GM13977 (cell line): ENCODE measurements at regions not wholly inside any gene's neighbourhood (a gene's known extent, or its start where the extent isn't known, plus 50 kb on each side); places are given as distances from the start of the nearest gene placed in this dataset.

Source experiments
- DNase-seq: peaks from one replicate; pipeline ENCODE4 v3.0.0; 2012; ENCODE audit warnings: low spot score
- in situ Hi-C: fragments of 300-500 bp; cut with MboI; formaldehyde crosslinking; loops from one replicate; pipeline ENCODE4 v1.12.0; 2022; ENCODE audit warnings: low sequenced_read_pairs, low pct_unique_long_range_greater_than_20kb, mixed read lengths, inconsistent platforms; ENCODE audit not compliant: unreplicated experiment
- TF ChIP-seq, protein P1 (sequence below): IDR thresholded peaks from 2 replicates; pipeline ENCODE4 v1.5.1; 2012; ENCODE audit warnings: mild to moderate bottlenecking, control low read depth; ENCODE audit not compliant: insufficient read depth; ENCODE audit errors: extremely low read depth, missing control alignments

DNA sequence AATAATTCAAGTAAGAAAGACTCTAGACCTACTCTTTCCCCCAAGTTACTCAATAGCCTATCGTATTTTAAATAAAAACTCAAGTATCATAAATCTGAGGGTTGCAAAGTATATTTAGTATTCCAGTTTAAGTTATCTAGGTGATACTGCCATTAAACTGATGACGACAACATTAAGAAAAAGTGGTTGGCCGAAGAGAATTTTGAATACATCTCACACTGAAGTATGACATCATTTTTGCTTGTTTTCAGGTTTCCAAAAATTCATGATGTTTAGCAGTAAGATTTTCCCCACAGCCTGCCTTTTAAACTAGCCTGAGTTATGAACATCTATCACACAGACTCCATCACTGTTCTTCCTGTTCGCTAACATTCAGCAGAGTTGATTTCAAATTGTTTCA, 102.1 kb upstream of the RAB27B start:
- in situ Hi-C loops, result no loop called here
- TF ChIP-seq, protein P1, sequence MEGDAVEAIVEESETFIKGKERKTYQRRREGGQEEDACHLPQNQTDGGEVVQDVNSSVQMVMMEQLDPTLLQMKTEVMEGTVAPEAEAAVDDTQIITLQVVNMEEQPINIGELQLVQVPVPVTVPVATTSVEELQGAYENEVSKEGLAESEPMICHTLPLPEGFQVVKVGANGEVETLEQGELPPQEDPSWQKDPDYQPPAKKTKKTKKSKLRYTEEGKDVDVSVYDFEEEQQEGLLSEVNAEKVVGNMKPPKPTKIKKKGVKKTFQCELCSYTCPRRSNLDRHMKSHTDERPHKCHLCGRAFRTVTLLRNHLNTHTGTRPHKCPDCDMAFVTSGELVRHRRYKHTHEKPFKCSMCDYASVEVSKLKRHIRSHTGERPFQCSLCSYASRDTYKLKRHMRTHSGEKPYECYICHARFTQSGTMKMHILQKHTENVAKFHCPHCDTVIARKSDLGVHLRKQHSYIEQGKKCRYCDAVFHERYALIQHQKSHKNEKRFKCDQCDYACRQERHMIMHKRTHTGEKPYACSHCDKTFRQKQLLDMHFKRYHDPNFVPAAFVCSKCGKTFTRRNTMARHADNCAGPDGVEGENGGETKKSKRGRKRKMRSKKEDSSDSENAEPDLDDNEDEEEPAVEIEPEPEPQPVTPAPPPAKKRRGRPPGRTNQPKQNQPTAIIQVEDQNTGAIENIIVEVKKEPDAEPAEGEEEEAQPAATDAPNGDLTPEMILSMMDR, result no peak
- no peak for DNase-seq

- TF ChIP-seq, protein P1, result no peak
Measured at GRCh38 chr18:54734059-54734458, 94.2 kb upstream of the RAB27B start.

DNA sequence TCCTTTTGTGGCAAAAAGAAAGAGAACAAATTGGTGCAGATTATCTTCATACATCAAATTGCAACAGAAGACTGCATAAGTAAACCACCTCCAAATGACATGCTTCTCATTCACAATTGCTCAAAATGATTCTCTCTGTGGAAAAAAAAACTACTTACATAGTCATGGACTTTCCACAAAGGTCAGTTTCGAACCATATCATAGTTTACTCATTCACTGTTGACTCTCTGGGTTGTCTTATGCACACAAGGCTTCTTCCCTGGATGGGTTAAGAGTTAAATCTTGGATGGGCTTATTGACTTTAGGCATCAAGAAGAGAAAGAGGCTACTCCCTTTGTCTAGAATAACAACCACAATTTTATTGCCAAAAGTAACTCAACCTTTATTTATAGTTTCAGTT, 91.3 kb upstream of the RAB27B start:
- no peak for DNase-seq
- TF ChIP-seq, protein P1, result no peak
- in situ Hi-C loops, result no loop called here

More at GRCh38 chr18:54734059-54734458, 94.2 kb upstream of the RAB27B start:
- in situ Hi-C loops, result no loop called here
- DNase-seq, result no peak

- in situ Hi-C loops, result no loop called here
- TF ChIP-seq, protein P1, result no peak
- no peak for DNase-seq
Measured at GRCh38 chr18:54737986-54738385, 90.3 kb upstream of the RAB27B start.

GRCh38 chr18:54739476-54739875, 88.8 kb upstream of the RAB27B start:
- TF ChIP-seq, protein P1, result no peak
- in situ Hi-C loops, result no loop called here
- DNase-seq, result no peak

DNA sequence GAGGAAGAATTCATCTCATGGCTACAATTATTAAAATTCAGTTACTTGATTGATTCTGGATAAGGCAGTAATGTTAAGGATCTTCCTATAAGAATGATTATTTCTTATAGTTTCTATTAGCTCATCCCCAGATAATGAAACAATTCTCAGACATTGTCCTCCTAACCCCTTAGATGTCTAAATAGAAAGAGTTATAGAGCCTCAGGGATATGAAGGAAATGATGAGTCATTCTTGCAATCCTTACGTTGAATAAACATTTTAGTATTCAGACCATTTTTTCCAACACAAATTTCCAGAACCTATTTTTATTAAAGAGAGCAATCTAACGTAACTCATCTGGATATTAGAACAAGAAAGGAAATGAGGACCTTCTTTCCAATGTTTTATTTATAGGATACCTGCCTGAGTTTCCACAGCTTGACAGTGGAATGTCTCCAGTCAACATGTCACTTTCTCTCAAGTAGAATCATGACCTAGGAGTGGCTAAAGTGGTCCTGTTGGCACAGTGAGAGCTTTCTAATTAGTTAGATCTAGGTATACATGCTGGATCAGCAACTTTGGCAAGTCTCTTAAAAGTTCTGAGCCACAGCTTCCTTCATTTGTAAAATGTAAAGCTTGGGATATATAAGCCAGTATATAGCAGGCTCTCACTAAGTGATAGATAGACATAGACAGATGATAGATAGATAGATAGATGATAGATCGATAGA, 88.0 kb upstream of the RAB27B start:
- DNase-seq, result no peak
- in situ Hi-C loops, result no loop called here
- TF ChIP-seq, protein P1, result no peak

- DNase-seq, result no peak
- TF ChIP-seq, protein P1, result no peak
- in situ Hi-C loops, result no loop called here
Measured at GRCh38 chr18:54742120-54742519, 86.2 kb upstream of the RAB27B start.
